OCI-LY3 (cell line): ENCODE measurements at regions not wholly inside any gene's neighbourhood (a gene's known extent, or its start where the extent isn't known, plus 50 kb on each side); places are given as distances from the start of the nearest gene placed in this dataset.

ENCODE experiments used
- EZH2phosphoT487 ChIP-seq: fragments of 200-600 bp; shearing (Covaris generic); IDR thresholded peaks from 2 replicates; pipeline ENCODE4 v1.6.1; 2018; ENCODE audit warnings: antibody characterized with exemption, mixed run types, low read depth
- TF ChIP-seq, protein P1 (sequence below): fragments of 200-600, 300-600 bp; sonication (generic); IDR thresholded peaks from 2 replicates; pipeline ENCODE4 v1.5.1; 2014; ENCODE audit warnings: antibody characterized with exemption, low read length, low read depth

DNA sequence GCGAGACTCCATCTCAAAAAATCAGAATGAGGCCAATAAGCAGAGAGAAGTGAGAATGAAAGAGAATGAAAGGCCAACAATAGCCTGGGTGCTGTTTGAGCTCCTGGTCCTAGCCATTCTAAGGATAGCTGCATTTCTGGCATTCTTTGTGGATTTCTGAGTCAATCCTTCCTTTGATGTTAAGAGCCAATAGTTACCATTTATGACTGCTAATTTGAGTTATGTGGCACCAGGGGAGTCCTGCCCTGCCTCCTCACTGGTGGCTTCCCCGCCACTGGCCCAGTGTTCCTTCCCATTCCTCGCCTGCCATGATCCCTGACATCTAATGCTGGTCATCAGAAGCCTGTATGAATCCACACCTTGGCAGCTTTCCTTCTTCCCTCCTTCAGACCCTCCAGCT, 991.2 kb downstream of the UQCRFS1 start:
- TF ChIP-seq, protein P1, sequence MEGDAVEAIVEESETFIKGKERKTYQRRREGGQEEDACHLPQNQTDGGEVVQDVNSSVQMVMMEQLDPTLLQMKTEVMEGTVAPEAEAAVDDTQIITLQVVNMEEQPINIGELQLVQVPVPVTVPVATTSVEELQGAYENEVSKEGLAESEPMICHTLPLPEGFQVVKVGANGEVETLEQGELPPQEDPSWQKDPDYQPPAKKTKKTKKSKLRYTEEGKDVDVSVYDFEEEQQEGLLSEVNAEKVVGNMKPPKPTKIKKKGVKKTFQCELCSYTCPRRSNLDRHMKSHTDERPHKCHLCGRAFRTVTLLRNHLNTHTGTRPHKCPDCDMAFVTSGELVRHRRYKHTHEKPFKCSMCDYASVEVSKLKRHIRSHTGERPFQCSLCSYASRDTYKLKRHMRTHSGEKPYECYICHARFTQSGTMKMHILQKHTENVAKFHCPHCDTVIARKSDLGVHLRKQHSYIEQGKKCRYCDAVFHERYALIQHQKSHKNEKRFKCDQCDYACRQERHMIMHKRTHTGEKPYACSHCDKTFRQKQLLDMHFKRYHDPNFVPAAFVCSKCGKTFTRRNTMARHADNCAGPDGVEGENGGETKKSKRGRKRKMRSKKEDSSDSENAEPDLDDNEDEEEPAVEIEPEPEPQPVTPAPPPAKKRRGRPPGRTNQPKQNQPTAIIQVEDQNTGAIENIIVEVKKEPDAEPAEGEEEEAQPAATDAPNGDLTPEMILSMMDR: no peak
- TF ChIP-seq EZH2phosphoT487: no peak
